HL-60 (cell line): ENCODE measurements at regions not wholly inside any gene's neighbourhood (a gene's known extent, or its start where the extent isn't known, plus 50 kb on each side); places are given as distances from the start of the nearest gene placed in this dataset.

Experiments
- DNase-seq, 2 experiments: peaks; one replicate each; pipeline ENCODE4 v3.0.0-alpha.2; 2010 to 2020; ENCODE audit warnings: low read depth in 1 of 2, low spot score in 1 of 2
- H3K27ac ChIP-seq: fragments of 250-450 bp; sonication (Bioruptor Pico); replicated peaks from 2 replicates; pipeline ENCODE4 v1.5.1; 2020; ENCODE audit warnings: mild to moderate bottlenecking, moderate library complexity
- H3K27me3 ChIP-seq: fragments of 250-450 bp; sonication (Bioruptor Pico); 2 replicates; pipeline ENCODE4 v1.5.1; 2021; ENCODE audit warnings: mild to moderate bottlenecking, moderate library complexity; ENCODE audit not compliant: insufficient read depth, poor library complexity, severe bottlenecking
- H3K4me3 ChIP-seq: replicated peaks from 2 replicates; pipeline ENCODE4 v1.5.1; 2011; ENCODE audit warnings: mild to moderate bottlenecking, control low read depth, low read length; ENCODE audit not compliant: insufficient read depth
- GABPA ChIP-seq: IDR thresholded peaks from 2 replicates; pipeline ENCODE4 v1.6.1; 2012; ENCODE audit warnings: low read depth
- POLR2AphosphoS5 ChIP-seq: IDR thresholded peaks from 2 replicates; pipeline ENCODE4 v1.6.1; 2012; ENCODE audit warnings: low read depth
- SPI1 ChIP-seq: IDR thresholded peaks from 2 replicates; pipeline ENCODE4 v1.6.1; 2012; ENCODE audit warnings: low read depth, mild to moderate bottlenecking, borderline replicate concordance
- TF ChIP-seq, protein P1 (sequence below): IDR thresholded peaks from one replicate; pipeline ENCODE4 v1.5.1; 2011; ENCODE audit warnings: low read length, control low read depth, inconsistent platforms; ENCODE audit not compliant: insufficient read depth
- TF ChIP-seq, protein P2 (sequence below): IDR thresholded peaks from 2 replicates; pipeline ENCODE4 v1.6.1; 2012; ENCODE audit warnings: low read depth; ENCODE audit not compliant: insufficient replicate concordance

DNA sequence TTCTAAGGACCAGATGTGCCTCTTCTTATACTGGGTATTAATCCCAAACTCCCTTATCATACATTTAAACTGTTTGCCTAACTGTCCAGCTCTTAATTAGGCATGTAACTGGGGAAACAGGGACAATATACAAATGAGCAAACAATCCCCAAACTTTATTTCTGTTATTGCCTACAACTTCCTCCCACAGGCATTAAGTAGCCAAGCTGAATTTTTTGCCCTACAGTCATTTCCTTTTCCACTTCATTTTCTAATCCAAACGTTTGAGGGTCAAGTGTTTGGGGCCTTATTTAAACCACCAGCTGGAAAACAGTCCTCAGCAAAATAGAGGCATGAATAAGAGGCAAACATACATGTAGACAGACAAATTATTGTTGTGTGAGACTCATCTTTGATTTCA is 77.4 kb upstream of the CCL2 start:
- Histone ChIP-seq H3K4me3 (no peak overlapping the region), H3K27me3 (peaks cover 5% of the 10 kb centered on the region), H3K27ac (no peak overlapping the region)
- no peak for DNase-seq
- TF ChIP-seq, protein P1, sequence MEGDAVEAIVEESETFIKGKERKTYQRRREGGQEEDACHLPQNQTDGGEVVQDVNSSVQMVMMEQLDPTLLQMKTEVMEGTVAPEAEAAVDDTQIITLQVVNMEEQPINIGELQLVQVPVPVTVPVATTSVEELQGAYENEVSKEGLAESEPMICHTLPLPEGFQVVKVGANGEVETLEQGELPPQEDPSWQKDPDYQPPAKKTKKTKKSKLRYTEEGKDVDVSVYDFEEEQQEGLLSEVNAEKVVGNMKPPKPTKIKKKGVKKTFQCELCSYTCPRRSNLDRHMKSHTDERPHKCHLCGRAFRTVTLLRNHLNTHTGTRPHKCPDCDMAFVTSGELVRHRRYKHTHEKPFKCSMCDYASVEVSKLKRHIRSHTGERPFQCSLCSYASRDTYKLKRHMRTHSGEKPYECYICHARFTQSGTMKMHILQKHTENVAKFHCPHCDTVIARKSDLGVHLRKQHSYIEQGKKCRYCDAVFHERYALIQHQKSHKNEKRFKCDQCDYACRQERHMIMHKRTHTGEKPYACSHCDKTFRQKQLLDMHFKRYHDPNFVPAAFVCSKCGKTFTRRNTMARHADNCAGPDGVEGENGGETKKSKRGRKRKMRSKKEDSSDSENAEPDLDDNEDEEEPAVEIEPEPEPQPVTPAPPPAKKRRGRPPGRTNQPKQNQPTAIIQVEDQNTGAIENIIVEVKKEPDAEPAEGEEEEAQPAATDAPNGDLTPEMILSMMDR: no peak
- TF ChIP-seq SPI1: no peak
- TF ChIP-seq, protein P2, sequence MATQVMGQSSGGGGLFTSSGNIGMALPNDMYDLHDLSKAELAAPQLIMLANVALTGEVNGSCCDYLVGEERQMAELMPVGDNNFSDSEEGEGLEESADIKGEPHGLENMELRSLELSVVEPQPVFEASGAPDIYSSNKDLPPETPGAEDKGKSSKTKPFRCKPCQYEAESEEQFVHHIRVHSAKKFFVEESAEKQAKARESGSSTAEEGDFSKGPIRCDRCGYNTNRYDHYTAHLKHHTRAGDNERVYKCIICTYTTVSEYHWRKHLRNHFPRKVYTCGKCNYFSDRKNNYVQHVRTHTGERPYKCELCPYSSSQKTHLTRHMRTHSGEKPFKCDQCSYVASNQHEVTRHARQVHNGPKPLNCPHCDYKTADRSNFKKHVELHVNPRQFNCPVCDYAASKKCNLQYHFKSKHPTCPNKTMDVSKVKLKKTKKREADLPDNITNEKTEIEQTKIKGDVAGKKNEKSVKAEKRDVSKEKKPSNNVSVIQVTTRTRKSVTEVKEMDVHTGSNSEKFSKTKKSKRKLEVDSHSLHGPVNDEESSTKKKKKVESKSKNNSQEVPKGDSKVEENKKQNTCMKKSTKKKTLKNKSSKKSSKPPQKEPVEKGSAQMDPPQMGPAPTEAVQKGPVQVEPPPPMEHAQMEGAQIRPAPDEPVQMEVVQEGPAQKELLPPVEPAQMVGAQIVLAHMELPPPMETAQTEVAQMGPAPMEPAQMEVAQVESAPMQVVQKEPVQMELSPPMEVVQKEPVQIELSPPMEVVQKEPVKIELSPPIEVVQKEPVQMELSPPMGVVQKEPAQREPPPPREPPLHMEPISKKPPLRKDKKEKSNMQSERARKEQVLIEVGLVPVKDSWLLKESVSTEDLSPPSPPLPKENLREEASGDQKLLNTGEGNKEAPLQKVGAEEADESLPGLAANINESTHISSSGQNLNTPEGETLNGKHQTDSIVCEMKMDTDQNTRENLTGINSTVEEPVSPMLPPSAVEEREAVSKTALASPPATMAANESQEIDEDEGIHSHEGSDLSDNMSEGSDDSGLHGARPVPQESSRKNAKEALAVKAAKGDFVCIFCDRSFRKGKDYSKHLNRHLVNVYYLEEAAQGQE: no peak
- TF ChIP-seq POLR2AphosphoS5: no peak
- TF ChIP-seq GABPA: no peak

DNA sequence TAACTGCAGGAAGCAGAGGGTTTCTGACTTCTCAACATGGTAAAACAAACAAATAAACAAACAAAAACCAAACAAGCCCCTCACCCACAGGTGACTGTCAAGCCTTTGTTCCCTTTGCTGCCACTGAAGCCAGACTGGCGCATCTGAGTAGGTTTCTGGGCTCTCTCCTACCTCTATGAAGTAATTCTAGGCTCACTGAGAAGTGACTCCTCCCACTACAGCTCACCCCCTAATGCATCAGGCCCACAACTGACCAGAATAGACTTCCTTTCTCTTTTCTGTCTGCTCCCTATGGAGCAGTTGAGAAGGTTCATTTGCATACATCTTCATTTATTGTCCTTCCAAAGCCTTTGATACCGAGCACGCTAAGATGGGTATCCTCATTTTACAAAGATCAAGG is 77.0 kb upstream of the CCL2 start:
- TF ChIP-seq GABPA: no peak
- TF ChIP-seq, protein P1: no peak
- TF ChIP-seq, protein P2: no peak
- Histone ChIP-seq H3K27ac (no peak overlapping the region), H3K4me3 (no peak overlapping the region), H3K27me3 (peaks cover 5% of the 10 kb centered on the region)
- no peak for DNase-seq

DNA sequence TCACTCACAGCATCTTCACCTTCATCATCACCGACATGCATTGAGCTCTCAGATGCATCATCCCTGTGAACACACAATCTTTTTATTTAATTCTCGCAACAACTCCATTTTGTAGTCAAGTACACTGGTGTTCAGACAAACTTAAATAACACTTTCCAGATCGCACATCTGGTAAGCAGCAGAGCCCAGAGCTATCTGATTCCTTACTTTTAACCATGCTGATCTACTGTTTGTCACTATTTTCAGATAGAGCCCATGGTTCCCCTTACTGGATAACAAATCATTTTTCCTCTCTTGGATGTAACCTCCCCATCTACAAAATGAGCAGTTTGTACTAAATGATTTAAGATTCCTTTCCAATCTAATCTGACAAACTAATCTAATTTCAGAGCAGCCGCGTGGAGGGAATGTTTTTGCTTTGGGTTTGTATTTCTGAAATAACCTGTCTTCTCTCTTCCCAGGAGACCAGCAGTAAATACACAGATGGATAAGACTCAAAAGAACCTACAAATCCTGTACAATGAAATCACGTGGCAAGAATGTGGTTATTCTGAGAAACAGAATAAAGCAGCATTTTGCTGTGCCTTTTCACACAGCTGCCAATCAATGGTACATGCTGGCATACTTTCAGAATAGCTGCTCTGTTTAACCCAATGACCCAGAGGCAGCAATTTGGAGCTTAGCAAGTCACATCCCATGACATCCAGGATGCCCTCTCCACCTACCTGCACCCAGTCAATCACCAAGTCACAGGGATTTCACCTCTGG is 72.9 kb upstream of the CCL2 start:
- TF ChIP-seq POLR2AphosphoS5: no peak
- TF ChIP-seq, protein P2: no peak
- TF ChIP-seq, protein P1: no peak
- TF ChIP-seq SPI1: no peak
- no peak for TF ChIP-seq GABPA
- DNase-seq: no peak
- no peak overlapping the region for H3K4me3 ChIP-seq
- peaks cover 5% of the 10 kb centered on the region for H3K27me3 ChIP-seq
- no peak overlapping the region for H3K27ac ChIP-seq
